Activated T-cell treated with anti-CD3 and anti-CD28 coated beads, Interleukin-2, amount 50 U/mL, for 4 hours (primary cell): ENCODE measurements at regions not wholly inside any gene's neighbourhood (a gene's known extent, or its start where the extent isn't known, plus 50 kb on each side); places are given as distances from the start of the nearest gene placed in this dataset.
"Not testable (repeated sequence)": the region's sequence is repeated elsewhere in the genome, so short reads cannot be mapped to it uniquely, and the experiment has no call there.

Source experiments
- ATAC-seq, 2 donors: fragments of 200-7000 bp; cut with Tn5 transposase; one replicate each; pipeline ENCODE4 v1.10.0; 2021
- DNase-seq: peaks from one replicate; pipeline ENCODE4 v3.0.0-alpha.2; 2020
- H3K27me3 Mint-ChIP-seq: one replicate; pipeline ENCODE4 v1.8.0; 2021; ENCODE audit warnings: low read depth, mixed read lengths
- H3K36me3 Mint-ChIP-seq: one replicate; pipeline ENCODE4 v1.8.0; 2022; ENCODE audit warnings: mixed read lengths; ENCODE audit not compliant: insufficient read depth
- H3K4me1 Mint-ChIP-seq: one replicate; pipeline ENCODE4 v1.8.0; 2021; ENCODE audit warnings: low read depth, mixed read lengths
- H3K4me3 Mint-ChIP-seq: one replicate; pipeline ENCODE4 v1.8.0; 2021; ENCODE audit warnings: mild to moderate bottlenecking, moderate library complexity, mixed read lengths
- H3K9me3 Mint-ChIP-seq: one replicate; pipeline ENCODE4 v1.8.0; 2021; ENCODE audit warnings: mixed read lengths

DNA sequence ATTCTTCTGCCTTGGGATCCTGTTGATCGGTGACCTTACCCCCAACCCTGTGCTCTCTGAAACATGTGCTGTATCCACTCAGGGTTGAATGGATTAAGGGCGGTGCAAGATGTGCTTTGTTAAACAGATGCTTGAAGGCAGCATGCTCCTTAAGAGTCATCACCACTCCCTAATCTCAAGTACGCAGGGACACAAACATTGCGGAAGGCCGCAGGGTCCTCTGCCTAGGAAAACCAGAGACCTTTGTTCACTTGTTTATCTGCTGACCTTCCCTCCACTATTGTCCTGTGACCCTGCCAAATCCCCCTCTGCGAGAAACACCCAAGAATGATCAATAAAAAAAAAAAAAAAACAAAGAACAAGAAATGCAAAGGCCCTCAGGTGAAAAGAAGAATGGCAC is 126.1 kb upstream of the RAP1B start:
- not testable (repeated sequence) for DNase-seq, H3K36me3 Mint-ChIP-seq, H3K27me3 Mint-ChIP-seq, ATAC-seq, H3K9me3 Mint-ChIP-seq, H3K4me3 Mint-ChIP-seq
- peaks cover 37% of the 10 kb centered on the region for H3K4me1 Mint-ChIP-seq

DNA sequence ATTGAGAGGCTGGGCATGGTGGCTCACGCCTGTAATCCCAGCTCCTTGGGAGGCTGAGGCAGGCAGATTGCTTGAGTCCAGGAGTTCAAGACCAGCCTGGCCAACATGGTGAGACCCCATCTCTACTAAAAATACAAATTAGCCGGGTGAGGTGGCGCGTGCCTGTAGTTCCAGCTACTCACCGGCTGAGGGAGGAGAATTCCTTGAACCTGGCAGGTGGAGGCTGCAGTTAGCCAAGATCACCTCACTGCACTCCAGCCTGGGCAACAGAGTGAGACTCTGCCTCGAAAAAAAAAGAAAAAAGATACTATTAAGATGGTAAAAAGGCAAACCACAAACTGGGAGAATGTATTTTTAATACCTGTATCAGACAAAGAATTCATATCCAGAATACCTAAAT is 124.2 kb upstream of the RAP1B start:
- H3K9me3 Mint-ChIP-seq, DNase-seq, H3K27me3 Mint-ChIP-seq, H3K36me3 Mint-ChIP-seq, H3K4me3 Mint-ChIP-seq, ATAC-seq: not testable (repeated sequence)
- H3K4me1 Mint-ChIP-seq: peaks cover 33% of the 10 kb centered on the region

DNA sequence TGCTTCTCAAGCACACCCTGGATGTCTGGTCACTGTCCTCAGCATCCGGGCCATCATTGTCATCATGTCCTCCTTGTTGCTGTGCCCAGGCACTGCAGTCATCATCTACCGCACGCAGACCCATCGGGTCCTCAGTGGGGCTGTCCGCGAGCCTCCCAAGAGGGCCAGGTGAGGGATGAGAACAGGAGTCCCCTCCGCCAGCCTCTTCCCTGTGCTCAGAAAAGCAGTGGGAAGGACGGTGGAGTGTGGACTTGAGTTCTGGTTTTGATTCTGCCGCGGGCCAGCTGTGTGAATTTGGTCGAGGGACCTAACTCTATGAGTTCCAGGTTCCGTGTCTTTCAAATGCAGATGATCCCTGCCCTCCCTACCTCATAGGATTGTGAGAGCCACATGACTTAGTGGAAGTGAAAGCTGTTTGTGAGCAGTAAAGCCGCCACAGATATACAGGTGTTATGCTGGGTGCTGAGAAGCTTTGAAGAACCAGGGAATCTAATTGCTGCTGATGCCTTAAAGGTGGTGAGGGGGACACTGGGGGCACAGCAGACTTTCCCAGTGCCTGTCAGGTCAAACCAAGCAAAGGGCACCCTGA is 122.9 kb upstream of the RAP1B start:
- Mint-ChIP-seq H3K27me3 (no peaks in the 10 kb centered on the region), H3K4me3 (no peak overlapping the region), H3K4me1 (peaks cover 24% of the 10 kb centered on the region), H3K36me3 (no peaks in the 10 kb centered on the region), H3K9me3 (peaks cover 4% of the 10 kb centered on the region)
- ATAC-seq (no peak), DNase-seq (no peak)

DNA sequence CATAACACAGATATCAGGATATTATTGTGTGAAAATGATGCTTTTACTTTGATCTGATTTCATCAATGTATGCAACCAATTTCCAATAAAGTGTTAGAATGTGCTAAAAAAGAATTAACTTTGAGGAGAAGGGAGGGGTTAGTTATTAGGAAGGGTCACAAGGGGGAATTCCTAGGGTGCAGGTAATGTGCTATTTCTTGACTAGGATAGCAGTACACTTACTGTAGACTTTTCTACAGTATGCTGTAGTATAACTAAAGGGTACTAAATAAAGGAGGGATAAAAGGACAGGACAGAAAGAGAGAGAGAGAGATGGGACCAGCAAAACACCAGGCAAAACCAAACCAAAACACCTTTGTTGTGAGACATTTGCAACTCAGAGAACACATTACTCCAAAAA is 121.4 kb upstream of the RAP1B start:
- no peaks in the 10 kb centered on the region for H3K27me3 Mint-ChIP-seq
- peaks cover 12% of the 10 kb centered on the region for H3K4me1 Mint-ChIP-seq
- no peak overlapping the region for H3K4me3 Mint-ChIP-seq
- ATAC-seq (no peak), DNase-seq (no peak)
- no peaks in the 10 kb centered on the region for H3K36me3 Mint-ChIP-seq
- H3K9me3 Mint-ChIP-seq: peaks cover 4% of the 10 kb centered on the region

DNA sequence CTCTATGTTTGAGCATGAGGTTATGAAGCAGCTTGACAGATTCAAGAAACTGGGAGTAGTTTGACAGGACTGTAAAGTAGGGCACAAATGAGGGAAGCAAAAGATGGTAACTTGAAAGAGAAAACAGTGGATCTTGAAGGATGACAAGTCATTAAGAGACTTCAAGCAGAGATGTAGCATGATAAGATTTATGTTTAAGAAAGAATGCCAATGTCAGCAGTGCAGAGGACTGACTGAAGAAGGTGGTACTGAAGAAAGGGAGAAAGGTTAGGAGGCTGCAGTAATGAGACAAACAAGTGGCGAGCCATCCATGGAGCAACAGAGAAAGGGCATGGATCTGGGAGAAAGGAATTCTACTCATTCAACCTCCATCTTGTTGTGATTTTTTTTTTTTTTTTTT is 120.2 kb upstream of the RAP1B start:
- Mint-ChIP-seq H3K4me3 (no peak overlapping the region), H3K9me3 (peaks cover 4% of the 10 kb centered on the region), H3K36me3 (no peaks in the 10 kb centered on the region), H3K27me3 (no peaks in the 10 kb centered on the region), H3K4me1 (peaks cover 16% of the 10 kb centered on the region)
- DNase-seq: no peak
- no peak for ATAC-seq

DNA sequence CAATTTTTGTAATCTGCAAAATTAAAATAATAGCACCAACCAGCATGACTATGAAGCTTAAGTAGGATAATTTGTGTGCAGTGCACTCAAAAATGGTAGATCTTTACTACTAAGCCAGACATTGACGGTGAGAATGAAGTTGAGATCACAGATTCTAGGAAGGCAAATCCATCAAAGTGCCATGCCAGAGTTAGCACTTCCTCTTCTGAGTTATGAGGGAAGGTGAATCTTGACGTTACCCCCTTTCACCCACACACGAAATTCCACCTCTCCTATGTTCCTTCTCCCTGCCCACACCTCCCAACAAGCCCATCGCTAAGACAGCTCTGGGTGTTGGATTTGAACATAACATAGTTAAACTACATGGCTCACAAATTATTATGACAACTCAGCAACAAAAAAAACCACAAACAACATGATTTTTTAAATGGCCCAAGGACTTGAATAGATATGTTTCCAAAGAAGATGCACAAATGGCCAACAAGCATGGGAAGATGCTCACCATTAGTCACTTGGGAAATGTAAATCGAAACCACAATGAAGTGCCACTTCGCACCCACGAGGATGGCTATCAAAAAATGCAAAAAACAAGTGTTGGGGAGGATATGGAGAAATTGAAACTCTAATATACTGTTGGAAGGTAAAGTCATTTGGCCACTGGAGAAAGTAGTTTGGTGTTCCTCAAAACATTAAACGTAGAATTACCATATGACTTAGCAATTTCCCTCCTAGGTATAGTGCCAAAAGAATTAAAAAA is 119.3 kb upstream of the RAP1B start:
- H3K36me3 Mint-ChIP-seq: no peaks in the 10 kb centered on the region
- H3K4me1 Mint-ChIP-seq: peaks cover 18% of the 10 kb centered on the region
- DNase-seq: no peak
- H3K27me3 Mint-ChIP-seq: no peaks in the 10 kb centered on the region
- no peak for ATAC-seq
- no peak overlapping the region for H3K4me3 Mint-ChIP-seq
- peaks cover 4% of the 10 kb centered on the region for H3K9me3 Mint-ChIP-seq

DNA sequence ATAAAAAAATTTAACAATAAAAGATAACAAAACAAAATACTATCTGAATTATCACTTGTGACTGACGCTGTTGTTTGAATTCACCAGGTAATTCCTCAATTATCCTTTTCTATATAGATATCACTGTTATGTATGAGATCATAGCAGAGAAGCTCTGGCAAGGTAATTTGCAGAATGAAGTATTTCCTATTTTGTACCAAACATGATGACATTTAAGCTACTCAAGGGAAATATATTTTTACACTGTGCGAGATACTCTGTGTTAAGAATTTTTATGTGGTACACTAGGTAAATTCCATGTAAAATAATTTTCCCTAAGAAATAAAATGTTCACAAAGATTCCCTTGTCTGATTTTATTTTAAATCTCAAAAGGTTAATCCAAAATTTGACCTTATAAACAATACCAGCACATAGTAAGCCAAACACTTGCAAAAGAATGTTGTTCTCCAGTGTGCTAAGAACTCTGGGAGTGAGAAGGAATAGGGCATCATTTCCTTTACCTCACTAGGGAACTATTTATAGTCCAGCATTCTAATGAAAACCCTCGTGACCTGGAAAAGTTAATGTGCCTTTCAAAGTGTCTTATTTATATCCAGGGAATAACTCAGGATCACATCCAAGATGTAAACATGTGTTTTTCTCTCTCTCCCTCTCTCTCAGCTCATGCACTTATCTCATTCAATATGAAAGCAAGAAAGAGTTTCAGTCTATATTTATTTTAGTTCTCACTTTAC is 115.2 kb upstream of the RAP1B start:
- H3K27me3 Mint-ChIP-seq: no peaks in the 10 kb centered on the region

DNA sequence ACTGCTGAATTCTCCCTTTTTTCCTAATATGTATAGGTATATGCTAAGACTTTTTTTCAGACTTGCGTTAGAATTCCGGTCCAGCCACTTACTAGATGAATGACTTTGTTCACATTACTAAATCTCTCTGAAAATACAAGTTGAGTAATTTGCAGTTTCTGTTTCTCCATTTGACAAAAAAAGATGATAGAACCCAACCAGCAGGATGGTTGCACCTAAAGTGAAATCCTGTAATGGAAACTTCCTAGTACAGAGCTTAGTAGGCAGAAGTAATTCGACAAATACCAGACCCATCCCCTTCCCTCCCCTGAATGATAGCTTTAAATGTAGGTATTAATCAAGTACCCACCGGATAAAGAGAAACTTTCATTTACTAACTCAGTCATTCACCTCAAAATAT is 113.6 kb upstream of the RAP1B start:
- ATAC-seq (peak; percentile 86 to 89), DNase-seq (no peak)
- Mint-ChIP-seq H3K4me3 (peak overlapping the region; percentile 58), H3K36me3 (no peaks in the 10 kb centered on the region), H3K4me1 (peaks cover 25% of the 10 kb centered on the region), H3K9me3 (no peaks in the 10 kb centered on the region), H3K27me3 (no peaks in the 10 kb centered on the region)

More for the DNA sequence above, 115.2 kb upstream of the RAP1B start:
- Mint-ChIP-seq H3K9me3 (peaks cover 2% of the 10 kb centered on the region), H3K4me3 (no peak overlapping the region), H3K36me3 (no peaks in the 10 kb centered on the region), H3K4me1 (peaks cover 34% of the 10 kb centered on the region)
- DNase-seq (no peak), ATAC-seq (no peak)

DNA sequence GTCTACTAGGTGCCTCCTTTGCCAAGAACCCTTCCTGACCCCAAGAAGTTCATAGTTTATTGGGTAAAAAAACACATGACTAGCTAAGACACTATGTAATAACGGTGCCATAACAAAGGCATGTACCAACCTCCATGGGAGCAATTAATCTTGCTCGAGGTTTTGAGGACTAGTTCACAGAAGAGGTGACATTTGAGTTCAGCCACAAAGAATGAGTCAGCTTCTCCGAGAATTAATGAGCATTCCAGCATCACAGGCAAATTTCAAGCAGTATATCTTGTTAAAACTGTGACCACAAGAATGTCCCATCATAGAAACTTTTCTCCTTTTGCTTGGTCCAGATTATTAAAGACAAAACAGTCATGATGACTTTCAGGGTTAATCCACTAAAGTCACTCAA is 113.0 kb upstream of the RAP1B start:
- H3K27me3 Mint-ChIP-seq: no peaks in the 10 kb centered on the region
- H3K36me3 Mint-ChIP-seq: no peaks in the 10 kb centered on the region
- DNase-seq (no peak), ATAC-seq (peak; percentile 69 to 79)
- H3K9me3 Mint-ChIP-seq: no peaks in the 10 kb centered on the region
- peak overlapping the region; percentile 58 for H3K4me3 Mint-ChIP-seq
- H3K4me1 Mint-ChIP-seq: peaks cover 25% of the 10 kb centered on the region

DNA sequence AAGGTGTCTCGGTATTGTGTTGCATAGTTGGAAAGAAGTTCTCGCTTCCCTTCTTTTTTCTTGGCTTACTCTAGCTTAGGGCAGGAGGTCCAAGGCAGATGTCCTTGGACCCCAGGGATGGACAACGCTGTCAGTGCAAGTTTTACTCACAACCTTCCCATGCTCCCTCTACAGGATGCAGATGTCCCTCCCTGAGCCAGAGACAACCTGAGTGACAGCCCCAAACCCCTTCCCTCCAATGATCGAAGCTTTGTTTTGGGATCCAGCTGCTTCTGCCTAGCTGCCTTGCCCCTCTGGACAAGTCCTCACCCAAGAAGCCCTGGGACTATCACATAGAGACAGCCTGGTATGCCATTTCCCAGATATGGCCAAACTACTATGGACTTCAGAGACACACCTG is 112.0 kb upstream of the RAP1B start:
- Mint-ChIP-seq H3K4me3 (no peak overlapping the region), H3K4me1 (peaks cover 25% of the 10 kb centered on the region), H3K36me3 (no peaks in the 10 kb centered on the region), H3K9me3 (no peaks in the 10 kb centered on the region), H3K27me3 (no peaks in the 10 kb centered on the region)
- ATAC-seq (no peak), DNase-seq (no peak)

DNA sequence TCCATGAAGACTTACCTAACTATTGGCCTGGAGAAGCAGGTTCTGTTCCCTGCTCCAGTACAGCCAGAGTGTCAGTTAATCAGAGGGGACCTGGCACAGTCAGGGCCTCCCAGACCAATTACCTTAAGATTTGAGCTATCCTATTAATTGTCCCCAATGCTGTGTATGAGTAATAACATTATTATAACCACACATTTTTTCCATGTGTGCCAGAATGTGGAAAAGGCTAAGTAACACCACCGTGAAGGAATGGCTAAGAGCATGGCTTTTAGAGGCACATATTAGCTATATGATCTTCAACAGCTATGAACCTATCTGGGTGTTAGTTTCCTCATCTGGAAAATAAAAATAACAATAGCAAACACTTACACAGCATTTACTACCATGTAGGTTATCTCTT is 111.1 kb upstream of the RAP1B start:
- Mint-ChIP-seq H3K9me3 (no peaks in the 10 kb centered on the region), H3K4me3 (no peak overlapping the region), H3K36me3 (no peaks in the 10 kb centered on the region), H3K27me3 (no peaks in the 10 kb centered on the region), H3K4me1 (peaks cover 24% of the 10 kb centered on the region)
- no peak for DNase-seq
- ATAC-seq: no peak

DNA sequence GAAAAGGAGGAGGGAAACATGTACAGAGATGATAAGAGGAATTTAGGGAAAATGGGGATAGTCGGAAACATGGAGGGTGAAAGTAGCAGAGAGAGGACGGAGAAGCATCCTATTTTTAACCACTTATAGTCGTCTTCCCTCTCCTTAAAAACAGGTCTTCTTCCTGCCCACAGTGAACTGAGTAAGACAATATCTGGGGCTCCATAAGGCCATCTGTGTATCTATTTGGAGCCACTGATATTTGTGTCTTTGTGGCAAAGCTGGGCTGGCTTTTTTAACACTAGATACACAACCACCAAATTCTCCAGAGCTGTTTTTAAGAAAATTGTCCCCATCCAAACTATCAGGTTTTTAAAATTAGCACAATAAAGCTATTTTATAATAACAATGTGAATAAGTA is 109.5 kb upstream of the RAP1B start:
- ATAC-seq (no peak), DNase-seq (no peak)
- Mint-ChIP-seq H3K4me3 (no peak overlapping the region), H3K9me3 (no peaks in the 10 kb centered on the region), H3K4me1 (peaks cover 26% of the 10 kb centered on the region), H3K27me3 (no peaks in the 10 kb centered on the region), H3K36me3 (no peaks in the 10 kb centered on the region)

DNA sequence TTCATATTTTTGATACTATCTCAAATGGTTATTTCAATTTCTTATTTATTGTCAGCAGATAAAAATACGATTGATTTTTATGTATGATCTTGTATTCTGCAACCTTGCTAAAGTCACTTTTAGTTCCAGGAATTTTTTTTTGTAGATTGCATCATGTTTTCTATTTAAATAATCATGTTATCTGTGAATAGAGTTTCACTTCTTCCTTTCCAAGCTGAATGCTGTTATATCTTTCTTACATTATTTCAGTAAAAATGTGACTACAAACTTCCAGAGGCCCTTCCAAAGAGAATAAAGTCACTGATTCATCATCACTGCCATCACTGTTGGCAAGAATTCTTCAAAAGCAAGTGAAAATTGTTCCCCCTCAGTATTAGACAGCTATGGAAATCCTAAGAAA is 104.7 kb upstream of the RAP1B start:
- Mint-ChIP-seq H3K36me3 (no peaks in the 10 kb centered on the region), H3K4me3 (no peak overlapping the region), H3K4me1 (peaks cover 6% of the 10 kb centered on the region), H3K9me3 (no peaks in the 10 kb centered on the region), H3K27me3 (no peaks in the 10 kb centered on the region)
- no peak for ATAC-seq
- no peak for DNase-seq

DNA sequence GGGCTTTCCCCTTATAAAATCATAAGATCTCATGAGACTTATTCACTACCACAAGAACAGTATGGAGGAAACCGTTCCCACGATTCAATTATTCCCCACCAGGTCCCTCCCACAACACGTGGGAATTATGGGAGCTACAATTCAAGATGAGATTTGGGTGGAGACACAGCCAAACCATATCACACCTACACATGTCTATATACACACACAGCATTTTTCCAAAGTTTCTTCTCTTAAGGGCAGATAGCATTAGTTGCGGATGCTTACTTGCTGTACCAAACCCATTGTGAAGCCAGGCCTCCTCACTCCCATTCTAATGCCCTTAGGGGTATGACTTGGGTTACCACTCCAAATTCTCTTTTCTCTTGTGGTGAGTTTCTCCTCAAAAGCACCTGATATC is 104.1 kb upstream of the RAP1B start:
- Mint-ChIP-seq H3K27me3 (no peaks in the 10 kb centered on the region), H3K4me3 (no peak overlapping the region), H3K4me1 (peaks cover 6% of the 10 kb centered on the region), H3K36me3 (no peaks in the 10 kb centered on the region), H3K9me3 (no peaks in the 10 kb centered on the region)
- no peak for ATAC-seq
- no peak for DNase-seq

DNA sequence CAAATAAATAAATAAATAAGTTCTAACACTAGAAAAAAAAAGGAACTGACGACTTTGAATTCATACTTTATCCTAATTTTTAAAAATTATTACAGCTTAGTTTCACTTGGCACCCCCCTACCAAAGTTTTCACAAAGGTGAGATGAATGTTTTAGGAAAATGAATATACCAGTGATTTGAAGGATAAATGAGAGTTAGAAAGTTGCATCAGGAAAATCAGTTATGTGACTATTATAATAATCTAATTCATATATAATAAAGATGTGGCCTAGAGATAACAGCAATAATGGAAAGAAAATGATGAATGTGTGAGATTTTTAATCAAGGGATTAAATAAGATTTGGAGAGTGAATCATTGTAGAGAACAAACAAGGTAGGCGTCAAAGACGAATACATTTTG is 103.0 kb upstream of the RAP1B start:
- DNase-seq (no peak), ATAC-seq (no peak)
- H3K4me1 Mint-ChIP-seq: peaks cover 6% of the 10 kb centered on the region
- H3K4me3 Mint-ChIP-seq: no peak overlapping the region
- no peaks in the 10 kb centered on the region for H3K9me3 Mint-ChIP-seq
- H3K27me3 Mint-ChIP-seq: no peaks in the 10 kb centered on the region
- H3K36me3 Mint-ChIP-seq: no peaks in the 10 kb centered on the region
